Epithelial cell of proximal tubule (primary cell): ENCODE measurements at regions not wholly inside any gene's neighbourhood (a gene's known extent, or its start where the extent isn't known, plus 50 kb on each side); places are given as distances from the start of the nearest gene placed in this dataset.

Source experiments
- DNase-seq: peaks from one replicate; pipeline ENCODE4 v3.0.0-alpha.2; 2011; ENCODE audit warnings: low read depth
- H3K4me3 ChIP-seq: 2 replicates; pipeline ENCODE4 v1.5.1; 2011; ENCODE audit warnings: low read depth, mild to moderate bottlenecking, low read length
- TF ChIP-seq, protein P1 (sequence below): conservative IDR thresholded peaks from 2 replicates; pipeline ENCODE4 v1.5.1; 2012; ENCODE audit warnings: low read depth, mild to moderate bottlenecking, low read length

DNA sequence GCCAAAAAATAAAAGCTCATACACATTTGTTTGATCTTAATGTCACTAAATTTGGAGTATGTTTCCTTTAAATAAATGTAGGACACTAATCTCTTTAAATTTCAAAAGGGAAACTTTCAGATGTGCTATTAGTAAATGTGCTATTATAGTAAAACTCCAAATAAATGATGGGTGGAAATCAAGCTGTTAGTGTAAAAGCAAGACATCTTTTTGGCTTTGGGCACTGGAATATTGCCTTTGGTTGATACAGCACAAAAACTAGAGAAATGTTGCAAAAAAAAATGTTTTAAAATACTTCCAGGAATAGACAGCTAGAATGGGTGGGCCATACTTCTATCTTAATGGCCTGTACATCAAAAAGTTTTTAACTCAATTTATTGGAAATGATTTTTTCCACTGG, 151.6 kb downstream of the FBXO8 start:
- H3K4me3 ChIP-seq, result no peak overlapping the region
- TF ChIP-seq, protein P1, sequence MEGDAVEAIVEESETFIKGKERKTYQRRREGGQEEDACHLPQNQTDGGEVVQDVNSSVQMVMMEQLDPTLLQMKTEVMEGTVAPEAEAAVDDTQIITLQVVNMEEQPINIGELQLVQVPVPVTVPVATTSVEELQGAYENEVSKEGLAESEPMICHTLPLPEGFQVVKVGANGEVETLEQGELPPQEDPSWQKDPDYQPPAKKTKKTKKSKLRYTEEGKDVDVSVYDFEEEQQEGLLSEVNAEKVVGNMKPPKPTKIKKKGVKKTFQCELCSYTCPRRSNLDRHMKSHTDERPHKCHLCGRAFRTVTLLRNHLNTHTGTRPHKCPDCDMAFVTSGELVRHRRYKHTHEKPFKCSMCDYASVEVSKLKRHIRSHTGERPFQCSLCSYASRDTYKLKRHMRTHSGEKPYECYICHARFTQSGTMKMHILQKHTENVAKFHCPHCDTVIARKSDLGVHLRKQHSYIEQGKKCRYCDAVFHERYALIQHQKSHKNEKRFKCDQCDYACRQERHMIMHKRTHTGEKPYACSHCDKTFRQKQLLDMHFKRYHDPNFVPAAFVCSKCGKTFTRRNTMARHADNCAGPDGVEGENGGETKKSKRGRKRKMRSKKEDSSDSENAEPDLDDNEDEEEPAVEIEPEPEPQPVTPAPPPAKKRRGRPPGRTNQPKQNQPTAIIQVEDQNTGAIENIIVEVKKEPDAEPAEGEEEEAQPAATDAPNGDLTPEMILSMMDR, result no peak
- no peak for DNase-seq

DNA sequence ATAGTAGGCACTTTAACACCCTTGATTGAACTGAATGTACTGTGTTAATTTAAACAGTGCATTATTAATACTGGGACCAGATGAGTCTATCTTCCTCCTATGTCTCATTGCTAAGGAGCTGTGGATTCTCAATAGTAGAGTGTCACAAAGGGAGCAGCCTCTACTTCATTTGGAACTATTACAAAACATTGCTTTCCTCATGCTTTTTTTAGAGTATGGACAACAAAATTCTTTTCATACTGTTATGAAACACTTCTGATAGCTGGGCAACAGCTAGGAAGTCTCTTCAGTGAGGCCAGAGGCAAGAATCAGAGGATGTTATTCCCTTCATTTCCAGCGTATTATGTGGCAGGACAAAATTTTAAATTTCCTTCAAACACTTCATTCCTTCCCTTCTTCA, 160.8 kb downstream of the FBXO8 start:
- no peak overlapping the region for H3K4me3 ChIP-seq
- TF ChIP-seq, protein P1, result no peak
- no peak for DNase-seq

- TF ChIP-seq, protein P1, result peak; percentile 70
- peak; percentile 22 for DNase-seq
Observed at GRCh38 chr4:174120446-174121295, 162.8 kb downstream of the FBXO8 start.

GRCh38 chr4:174119830-174120229, 163.6 kb downstream of the FBXO8 start:
- TF ChIP-seq, protein P1, result no peak
- DNase-seq, result peak; percentile 7
- peak overlapping the region; percentile 54 for H3K4me3 ChIP-seq

More at GRCh38 chr4:174120446-174121295, 162.8 kb downstream of the FBXO8 start:
- H3K4me3 ChIP-seq, result peak overlapping the region; percentile 54

GRCh38 chr4:174119051-174119450, 164.4 kb downstream of the FBXO8 start:
- TF ChIP-seq, protein P1, result no peak
- no peak for DNase-seq
- no peak overlapping the region for H3K4me3 ChIP-seq

DNA sequence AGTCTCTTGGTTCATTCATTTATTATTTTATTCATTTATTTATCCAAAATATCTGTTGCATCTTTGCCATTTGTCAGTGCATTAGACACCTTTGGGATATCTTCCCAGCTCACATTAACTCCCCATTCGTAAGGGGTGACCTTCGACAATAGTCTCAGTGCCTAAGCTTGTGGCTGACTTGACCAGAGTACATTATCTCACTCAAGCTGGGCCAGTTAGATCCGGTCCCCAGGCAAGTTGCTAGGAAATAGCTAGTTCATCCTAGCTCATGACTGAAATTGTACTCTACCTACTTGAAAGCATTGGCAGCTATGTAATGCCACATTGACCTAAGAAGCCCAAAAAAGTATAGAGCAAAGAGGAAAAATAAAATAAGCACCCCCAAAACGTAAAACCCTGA, 165.3 kb downstream of the FBXO8 start:
- TF ChIP-seq, protein P1, result no peak
- DNase-seq, result no peak
- no peak overlapping the region for H3K4me3 ChIP-seq

- TF ChIP-seq, protein P1, result no peak
- H3K4me3 ChIP-seq, result no peak overlapping the region
- no peak for DNase-seq
Observed at GRCh38 chr4:174117445-174117844, 166.0 kb downstream of the FBXO8 start.
